GM19455 (cell line): ENCODE measurements at regions not wholly inside any gene's neighbourhood (a gene's known extent, or its start where the extent isn't known, plus 50 kb on each side); places are given as distances from the start of the nearest gene placed in this dataset.

Experiments
- ATAC-seq: cut with Tn5 transposase; IDR thresholded peaks from one replicate; pipeline ENCODE4 v1.9.1; 2021; ENCODE audit not compliant: unreplicated experiment

- no peak for ATAC-seq
These were observed 61.8 kb upstream of the EEPD1 start for GRCh38 chr7:36090976-36091873.

- ATAC-seq, result no peak
These were observed 61.2 kb upstream of the EEPD1 start for GRCh38 chr7:36091874-36092176.

GRCh38 chr7:36092221-36092771, 60.8 kb upstream of the EEPD1 start:
- ATAC-seq, result no peak

- no peak for ATAC-seq
These were observed 56.5 kb upstream of the EEPD1 start for GRCh38 chr7:36096460-36097095.

- no peak for ATAC-seq
These were observed 55.0 kb upstream of the EEPD1 start for GRCh38 chr7:36098096-36098495.

- no peak for ATAC-seq
These were observed 52.8 kb upstream of the EEPD1 start for GRCh38 chr7:36100226-36100625.

- no peak for ATAC-seq
These were observed 52.4 kb upstream of the EEPD1 start for GRCh38 chr7:36100634-36101033.
